Lung (tissue), 11 donors: ENCODE measurements at regions not wholly inside any gene's neighbourhood (a gene's known extent, or its start where the extent isn't known, plus 50 kb on each side); places are given as distances from the start of the nearest gene placed in this dataset.

ENCODE experiments used
- ATAC-seq: fragments of 200-7000 bp; cut with Tn5 transposase; one replicate; pipeline ENCODE4 v1.9.1; 2020; ENCODE audit warnings: moderate number of reproducible peaks; ENCODE audit not compliant: insufficient read depth, low FRiP score
- DNase-seq, 3 donors: peaks; one replicate each; pipeline ENCODE4 v3.0.0-alpha.2; 2013 to 2017
- H3K27ac ChIP-seq, 2 donors: one replicate each; pipeline ENCODE4 v1.5.1; 2013; ENCODE audit warnings: mild to moderate bottlenecking in 2 of 2, moderate library complexity in 2 of 2, control low read depth in 1 of 2, inconsistent platforms in 1 of 2, low read depth in 1 of 2, low read length in 1 of 2
- H3K27me3 ChIP-seq, 3 donors: one replicate each; pipeline ENCODE4 v1.5.1; 2013; ENCODE audit warnings: low read length in 2 of 3; ENCODE audit not compliant: control insufficient read depth in 3 of 3, insufficient read depth in 3 of 3
- H3K36me3 ChIP-seq, 4 donors: one replicate each; pipeline ENCODE4 v1.5.1; 2013; ENCODE audit warnings: low read length in 4 of 4, mild to moderate bottlenecking in 1 of 4, moderate library complexity in 1 of 4; ENCODE audit not compliant: control insufficient read depth in 4 of 4, insufficient read depth in 4 of 4
- H3K4me1 ChIP-seq, 5 donors: one replicate each; pipeline ENCODE4 v1.5.1; 2013; ENCODE audit warnings: low read length in 5 of 5, mild to moderate bottlenecking in 2 of 5, moderate library complexity in 1 of 5; ENCODE audit not compliant: control insufficient read depth in 5 of 5, insufficient read depth in 5 of 5
- H3K4me3 ChIP-seq: one replicate; pipeline ENCODE4 v1.5.1; 2013; ENCODE audit warnings: mild to moderate bottlenecking, control low read depth, moderate library complexity
- H3K9ac ChIP-seq, 2 donors: one replicate each; pipeline ENCODE4 v1.5.1; 2013; ENCODE audit warnings: low read length in 2 of 2, control low read depth in 1 of 2; ENCODE audit not compliant: insufficient read depth in 1 of 2
- H3K9me3 ChIP-seq, 4 donors: one replicate each; pipeline ENCODE4 v1.5.1; 2013; ENCODE audit warnings: low read length in 3 of 4, mild to moderate bottlenecking in 1 of 4, moderate library complexity in 1 of 4; ENCODE audit not compliant: control insufficient read depth in 4 of 4, insufficient read depth in 3 of 4
- WGBS, 2 donors: extraction: QIAGEN DNeasy Blood & Tissue Kit; methylation state at CpG; one replicate each; pipeline ENCODE4 v1.1.7; 2013; 5-methylcytosine and 5-hydroxymethylcytosine counted together
- TF ChIP-seq, protein P1 (sequence below): IDR thresholded peaks from 2 replicates; pipeline ENCODE4 v1.5.1; 2012; ENCODE audit warnings: mild to moderate bottlenecking; ENCODE audit errors: control extremely low read depth, extremely low read depth
- donor health status: control.
- donor health status: control.
- donor health status: Bipolar disorder and iron deficiency.
- donor health status: healthy.
- donor health status: DM: yes; HTN: yes; CAD: no.

DNA sequence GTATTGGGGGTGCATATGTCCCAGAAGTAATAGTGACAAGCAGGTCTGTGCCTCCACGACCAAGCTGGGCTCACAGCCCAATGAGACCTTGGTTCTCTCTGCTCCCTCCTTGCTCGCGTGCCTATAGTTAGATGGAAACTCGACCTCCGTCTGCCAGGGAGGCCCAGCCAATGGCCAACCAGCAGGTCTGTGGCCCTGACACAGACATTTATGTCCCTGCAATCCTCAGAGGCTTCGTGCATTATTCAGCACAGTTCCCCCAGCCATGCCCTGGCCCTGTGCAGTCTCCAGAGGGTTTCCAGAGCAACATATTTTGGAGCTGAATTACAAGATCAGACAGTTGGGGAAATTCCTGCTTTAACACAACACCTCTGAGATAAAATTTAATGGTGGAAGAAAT is 105.1 kb downstream of the UQCRFS1 start:
- ATAC-seq (no peak), DNase-seq (no peak)
- Histone ChIP-seq H3K27ac (no peak overlapping the region), H3K4me3 (no peak overlapping the region), H3K4me1 (no peaks in the 10 kb centered on the region), H3K9me3 (peaks cover 0 to 7% (median 0%) of the 10 kb centered on the region in 4 donors), H3K27me3 (peaks cover 0 to 3% (median 0%) of the 10 kb centered on the region in 3 donors), H3K9ac (no peak overlapping the region), H3K36me3 (no peaks in the 10 kb centered on the region)
- WGBS, 2 donors, result 66 to 78% methylated on average over 6 of the region's 6 CpGs
- TF ChIP-seq, protein P1, sequence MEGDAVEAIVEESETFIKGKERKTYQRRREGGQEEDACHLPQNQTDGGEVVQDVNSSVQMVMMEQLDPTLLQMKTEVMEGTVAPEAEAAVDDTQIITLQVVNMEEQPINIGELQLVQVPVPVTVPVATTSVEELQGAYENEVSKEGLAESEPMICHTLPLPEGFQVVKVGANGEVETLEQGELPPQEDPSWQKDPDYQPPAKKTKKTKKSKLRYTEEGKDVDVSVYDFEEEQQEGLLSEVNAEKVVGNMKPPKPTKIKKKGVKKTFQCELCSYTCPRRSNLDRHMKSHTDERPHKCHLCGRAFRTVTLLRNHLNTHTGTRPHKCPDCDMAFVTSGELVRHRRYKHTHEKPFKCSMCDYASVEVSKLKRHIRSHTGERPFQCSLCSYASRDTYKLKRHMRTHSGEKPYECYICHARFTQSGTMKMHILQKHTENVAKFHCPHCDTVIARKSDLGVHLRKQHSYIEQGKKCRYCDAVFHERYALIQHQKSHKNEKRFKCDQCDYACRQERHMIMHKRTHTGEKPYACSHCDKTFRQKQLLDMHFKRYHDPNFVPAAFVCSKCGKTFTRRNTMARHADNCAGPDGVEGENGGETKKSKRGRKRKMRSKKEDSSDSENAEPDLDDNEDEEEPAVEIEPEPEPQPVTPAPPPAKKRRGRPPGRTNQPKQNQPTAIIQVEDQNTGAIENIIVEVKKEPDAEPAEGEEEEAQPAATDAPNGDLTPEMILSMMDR, result no peak

DNA sequence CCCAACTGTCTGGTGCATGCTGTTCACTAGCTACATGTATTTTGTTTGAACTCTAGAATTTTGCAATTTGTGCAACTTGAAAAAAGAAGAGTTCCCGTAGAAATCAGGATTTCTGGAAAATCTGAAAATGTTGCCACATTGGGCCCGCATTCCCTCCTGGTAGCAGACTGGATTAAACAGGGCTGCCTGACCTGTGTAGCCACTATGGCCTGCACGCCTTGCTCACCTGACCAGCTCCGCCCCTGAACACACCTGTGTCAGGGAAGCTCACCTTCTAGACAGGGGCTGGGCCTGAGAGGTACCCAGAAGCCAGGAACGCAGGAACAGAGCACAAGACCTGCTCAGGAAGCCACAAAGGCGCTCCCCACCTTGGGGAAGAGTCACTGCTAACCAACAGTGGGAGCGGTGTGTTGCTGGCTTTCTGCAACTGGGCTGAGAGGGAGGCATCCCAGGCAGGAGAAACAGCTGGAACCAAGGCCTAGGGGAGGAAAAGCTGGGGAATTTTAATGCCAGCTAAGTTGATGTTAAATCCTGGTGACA is 106.5 kb downstream of the UQCRFS1 start:
- 81 to 90% methylated on average over 7 of the region's 7 CpGs for WGBS, 2 donors

DNA sequence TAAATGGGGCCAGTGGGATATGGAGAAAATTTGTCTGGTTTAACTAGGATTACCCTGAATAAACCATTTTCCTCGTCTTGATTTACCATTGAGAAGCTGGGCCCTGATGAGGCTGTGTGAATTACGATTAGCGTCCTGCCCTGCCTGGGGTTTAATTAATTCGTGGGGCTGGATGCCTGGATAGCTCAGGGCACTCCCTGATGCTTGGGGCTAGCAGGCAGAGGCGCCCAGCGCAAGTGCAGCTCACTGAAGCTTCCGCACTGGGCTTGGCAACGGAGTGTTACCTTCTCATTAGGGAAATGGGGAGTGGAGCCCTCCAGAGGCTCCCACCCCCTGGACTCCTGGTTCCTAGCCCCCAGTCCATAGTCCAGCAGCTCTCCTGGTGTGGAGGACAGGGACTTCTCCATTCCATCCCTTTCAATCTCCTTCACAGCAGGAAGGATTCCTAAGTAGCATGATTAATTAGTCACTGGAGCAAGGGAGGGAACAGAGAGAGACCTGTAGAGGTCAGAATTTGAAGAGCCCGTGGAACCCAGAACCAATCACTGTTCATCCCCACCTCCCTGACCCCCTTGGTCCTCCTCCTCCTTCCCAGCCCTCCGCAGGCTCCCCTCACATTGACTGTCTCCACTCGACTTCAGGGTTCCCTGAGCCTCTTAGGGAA is 107.2 kb downstream of the UQCRFS1 start:
- ATAC-seq (no peak), DNase-seq (no peak)
- Histone ChIP-seq H3K27me3 (no peaks in the 10 kb centered on the region), H3K9me3 (peaks cover 0 to 7% (median 0%) of the 10 kb centered on the region in 4 donors), H3K27ac (no peak overlapping the region), H3K4me3 (no peak overlapping the region), H3K36me3 (no peaks in the 10 kb centered on the region), H3K9ac (no peak overlapping the region), H3K4me1 (no peaks in the 10 kb centered on the region)
- WGBS, 2 donors, result 64 to 71% methylated on average over 11 of the region's 11 CpGs
- TF ChIP-seq, protein P1, result no peak

More for the DNA sequence above, 106.5 kb downstream of the UQCRFS1 start:
- TF ChIP-seq, protein P1, result no peak
- Histone ChIP-seq H3K4me3 (no peak overlapping the region), H3K9ac (no peak overlapping the region), H3K4me1 (no peaks in the 10 kb centered on the region), H3K27ac (no peak overlapping the region), H3K9me3 (peaks cover 0 to 7% (median 0%) of the 10 kb centered on the region in 4 donors), H3K27me3 (peaks cover 0 to 3% (median 0%) of the 10 kb centered on the region in 3 donors), H3K36me3 (no peaks in the 10 kb centered on the region)
- ATAC-seq (no peak), DNase-seq (no peak)
